ENCODE measurements at regions not wholly inside any gene's neighbourhood (a gene's known extent, or its start where the extent isn't known, plus 50 kb on each side); places are given as distances from the start of the nearest gene placed in this dataset.
"Not testable (repeated sequence)": the region's sequence is repeated elsewhere in the genome, so short reads cannot be mapped to it uniquely, and the experiment has no call there.

DNA sequence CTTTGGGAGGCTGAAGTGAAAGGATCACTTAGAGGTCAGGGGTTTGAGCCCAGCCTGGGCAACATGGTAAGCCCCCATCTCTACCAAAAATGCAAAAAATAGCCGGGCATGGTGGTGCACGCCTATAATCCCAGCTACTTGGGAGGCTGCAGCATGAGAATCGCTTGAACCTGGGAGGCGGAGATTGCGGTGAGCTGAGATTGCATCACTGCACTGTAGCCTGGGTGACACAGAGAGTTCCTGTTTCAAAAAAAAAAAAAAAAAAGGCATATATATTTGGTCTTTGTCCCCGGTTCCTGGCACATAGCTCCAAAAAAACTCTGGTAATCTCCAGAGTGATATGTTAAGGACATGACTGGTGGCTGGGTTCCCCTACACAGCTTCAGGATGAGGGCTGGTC, 147.3 kb downstream of the SEC23IP start:
- Histone ChIP-seq H3K4me3 (ENCODE audit: low read depth, low read length) (no peak overlapping the region), H3K4me1 (no peaks in the 10 kb centered on the region), H3K9me3 (no peaks in the 10 kb centered on the region), H3K36me3 (no peaks in the 10 kb centered on the region), H3K27me3 (no peaks in the 10 kb centered on the region)
- DNase-seq, result no peak
- TF ChIP-seq CTCF (IDR thresholded peaks at IDR 0.05; ENCODE audit: low read depth, low read length), result no peak

DNA sequence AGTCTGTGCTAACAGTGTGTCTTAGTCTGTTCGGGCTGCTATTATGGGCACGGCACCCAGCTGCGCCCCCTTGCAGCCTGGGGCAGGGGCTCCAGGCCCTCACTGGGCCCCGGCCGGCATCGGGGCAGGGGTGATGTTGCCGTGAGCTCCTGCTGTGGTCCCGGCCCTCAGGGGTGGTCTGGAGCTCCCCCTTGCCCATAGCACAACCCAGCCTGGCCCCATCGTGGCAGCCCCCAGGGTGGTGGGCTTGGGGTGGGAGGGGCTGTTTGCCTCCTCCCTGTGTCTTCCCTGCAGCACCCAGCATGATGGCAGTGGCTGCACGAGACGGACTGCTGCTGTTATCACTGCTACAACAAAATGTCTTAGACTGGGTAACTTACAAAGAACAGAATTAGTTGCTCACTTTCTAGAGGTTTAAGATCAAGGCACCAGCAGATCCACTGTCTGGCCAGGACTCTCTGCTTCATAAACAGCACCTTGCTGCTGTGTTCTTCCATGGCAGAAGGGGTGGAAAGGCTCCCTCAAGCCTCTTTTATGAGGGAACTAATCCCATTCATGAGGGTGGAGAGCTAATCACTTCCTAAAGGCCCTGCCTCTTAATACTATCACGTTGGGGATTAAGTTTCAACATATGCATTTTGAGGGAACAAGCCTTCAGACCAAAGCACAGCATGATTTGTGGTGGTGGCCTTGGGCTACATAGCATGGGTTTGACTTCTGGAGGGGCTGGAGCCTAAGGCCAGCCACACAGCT, 149.5 kb downstream of the SEC23IP start:
- H3K36me3 ChIP-seq, result no peaks in the 10 kb centered on the region
- TF ChIP-seq CTCF (IDR thresholded peaks at IDR 0.05; ENCODE audit: low read depth, low read length), result no peak
- no peak for DNase-seq
- H3K27me3 ChIP-seq, result no peaks in the 10 kb centered on the region
- H3K4me1 ChIP-seq, result no peaks in the 10 kb centered on the region
- H3K9me3 ChIP-seq, result no peaks in the 10 kb centered on the region
- H3K4me3 ChIP-seq (ENCODE audit: low read depth, low read length), result no peak overlapping the region

GRCh38 chr10:120042705-120043104, 150.2 kb downstream of the SEC23IP start:
- DNase-seq, result no peak
- H3K4me3 ChIP-seq (ENCODE audit: low read depth, low read length), result no peak overlapping the region
- no peaks in the 10 kb centered on the region for H3K36me3 ChIP-seq
- TF ChIP-seq CTCF (IDR thresholded peaks at IDR 0.05; ENCODE audit: low read depth, low read length), result no peak
- no peaks in the 10 kb centered on the region for H3K4me1 ChIP-seq
- no peaks in the 10 kb centered on the region for H3K27me3 ChIP-seq
- no peaks in the 10 kb centered on the region for H3K9me3 ChIP-seq

DNA sequence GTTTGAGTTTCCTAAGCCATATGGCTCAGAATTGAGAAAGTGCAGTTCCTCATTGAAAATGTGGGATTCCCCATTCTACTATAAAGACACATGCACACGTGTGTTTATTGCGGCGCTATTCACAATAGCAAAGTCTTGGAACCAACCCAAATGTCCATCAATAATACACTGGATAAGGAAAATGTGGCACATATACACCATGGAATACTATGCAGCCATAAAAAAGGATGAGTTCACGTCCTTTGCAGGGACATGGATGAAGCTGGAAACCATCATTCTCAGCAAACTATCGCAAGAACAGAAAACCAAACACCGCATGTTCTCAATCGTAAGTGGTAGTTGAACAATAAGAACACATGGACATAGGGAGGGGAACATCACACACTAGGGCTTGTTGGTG, 154.8 kb downstream of the SEC23IP start:
- not testable (repeated sequence) for H3K36me3 ChIP-seq; H3K4me1 ChIP-seq; DNase-seq; H3K9me3 ChIP-seq; H3K4me3 ChIP-seq (ENCODE audit: low read depth, low read length); H3K27me3 ChIP-seq

- no peaks in the 10 kb centered on the region for H3K9me3 ChIP-seq
- no peak overlapping the region for H3K4me3 ChIP-seq (ENCODE audit: low read depth, low read length)
- H3K4me1 ChIP-seq, result no peaks in the 10 kb centered on the region
- TF ChIP-seq CTCF (IDR thresholded peaks at IDR 0.05; ENCODE audit: low read depth, low read length), result no peak
- DNase-seq, result no peak
- H3K27me3 ChIP-seq, result no peaks in the 10 kb centered on the region
- H3K36me3 ChIP-seq, result no peaks in the 10 kb centered on the region
Observed at GRCh38 chr10:120047926-120048325, 155.4 kb downstream of the SEC23IP start.

DNA sequence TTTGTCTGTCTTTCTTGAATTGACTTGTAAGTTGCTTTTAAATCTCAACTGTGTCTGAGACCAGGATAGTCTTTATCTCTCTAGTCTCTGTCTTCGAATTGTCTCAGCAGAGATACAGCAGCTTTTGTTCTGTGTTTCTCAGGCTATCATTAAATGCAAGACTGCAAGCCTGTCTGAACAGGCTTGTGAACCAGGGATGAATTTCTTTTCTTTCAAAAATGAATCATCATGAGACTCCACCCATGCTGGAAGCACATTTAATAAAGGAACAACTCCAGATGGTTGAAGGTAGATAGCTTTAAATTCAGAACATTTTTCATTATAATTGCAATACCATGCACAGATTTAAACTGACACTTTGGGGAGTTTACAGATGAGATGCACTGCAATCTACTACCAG, 155.9 kb downstream of the SEC23IP start:
- Histone ChIP-seq H3K27me3 (no peaks in the 10 kb centered on the region), H3K4me1 (no peaks in the 10 kb centered on the region), H3K36me3 (no peaks in the 10 kb centered on the region), H3K4me3 (ENCODE audit: low read depth, low read length) (no peak overlapping the region), H3K9me3 (no peaks in the 10 kb centered on the region)
- DNase-seq, result no peak
- TF ChIP-seq CTCF (IDR thresholded peaks at IDR 0.05; ENCODE audit: low read depth, low read length), result no peak
